ENCODE measurements at regions not wholly inside any gene's neighbourhood (a gene's known extent, or its start where the extent isn't known, plus 50 kb on each side); places are given as distances from the start of the nearest gene placed in this dataset.

GRCh38 chr3:72261566-72262564 lies 476.9 kb upstream of the PROK2 start:
- Histone ChIP-seq H3K4me3 (ENCODE audit: low read length) (no peak overlapping the region), H3K4me1 (ENCODE audit: control insufficient read depth, insufficient read depth, low read length) (peaks cover 17% of the 10 kb centered on the region), H3K9me3 (replicated peaks; ENCODE audit: control insufficient read depth, low read depth, low read length) (peaks cover 2% of the 10 kb centered on the region), H3K27me3 (ENCODE audit: control insufficient read depth, insufficient read depth, low read length) (peaks cover 24% of the 10 kb centered on the region), H3K27ac (ENCODE audit: low read length) (no peak overlapping the region), H3K36me3 (ENCODE audit: control insufficient read depth, insufficient read depth, low read length) (no peaks in the 10 kb centered on the region)
- DNase-seq: no peak
- WGBS (ENCODE audit: insufficient coverage): 68% methylated on average over 3 of the region's 8 CpGs

GRCh38 chr3:72260588-72260910 lies 475.6 kb upstream of the PROK2 start:
- H3K9me3 ChIP-seq (replicated peaks; ENCODE audit: control insufficient read depth, low read depth, low read length): peaks cover 2% of the 10 kb centered on the region
- no peak overlapping the region for H3K4me3 ChIP-seq (ENCODE audit: low read length)
- no peak for DNase-seq
- H3K4me1 ChIP-seq (ENCODE audit: control insufficient read depth, insufficient read depth, low read length): peaks cover 30% of the 10 kb centered on the region
- 73% methylated on average over 4 of the region's 5 CpGs for WGBS (ENCODE audit: insufficient coverage)
- H3K27me3 ChIP-seq (ENCODE audit: control insufficient read depth, insufficient read depth, low read length): peaks cover 24% of the 10 kb centered on the region
- no peak overlapping the region for H3K27ac ChIP-seq (ENCODE audit: low read length)
- H3K36me3 ChIP-seq (ENCODE audit: control insufficient read depth, insufficient read depth, low read length): no peaks in the 10 kb centered on the region

GRCh38 chr3:72259755-72260587 lies 475.0 kb upstream of the PROK2 start:
- Histone ChIP-seq H3K27ac (ENCODE audit: low read length) (no peak overlapping the region), H3K4me3 (ENCODE audit: low read length) (no peak overlapping the region), H3K36me3 (ENCODE audit: control insufficient read depth, insufficient read depth, low read length) (no peaks in the 10 kb centered on the region), H3K9me3 (replicated peaks; ENCODE audit: control insufficient read depth, low read depth, low read length) (peaks cover 2% of the 10 kb centered on the region), H3K4me1 (ENCODE audit: control insufficient read depth, insufficient read depth, low read length) (peaks cover 35% of the 10 kb centered on the region), H3K27me3 (ENCODE audit: control insufficient read depth, insufficient read depth, low read length) (peaks cover 22% of the 10 kb centered on the region)
- no peak for DNase-seq
- no CpG with 5 or more reads among the region's 7 CpGs for WGBS (ENCODE audit: insufficient coverage)

GRCh38 chr3:72258361-72259141 lies 473.6 kb upstream of the PROK2 start:
- H3K4me3 ChIP-seq (ENCODE audit: low read length): no peak overlapping the region
- DNase-seq: no peak
- peaks cover 38% of the 10 kb centered on the region for H3K4me1 ChIP-seq (ENCODE audit: control insufficient read depth, insufficient read depth, low read length)
- H3K27ac ChIP-seq (ENCODE audit: low read length): no peak overlapping the region
- H3K36me3 ChIP-seq (ENCODE audit: control insufficient read depth, insufficient read depth, low read length): no peaks in the 10 kb centered on the region
- WGBS (ENCODE audit: insufficient coverage): 48% methylated on average over 6 of the region's 17 CpGs
- H3K27me3 ChIP-seq (ENCODE audit: control insufficient read depth, insufficient read depth, low read length): peaks cover 21% of the 10 kb centered on the region
- H3K9me3 ChIP-seq (replicated peaks; ENCODE audit: control insufficient read depth, low read depth, low read length): peaks cover 2% of the 10 kb centered on the region

- no peak for DNase-seq
- 100% methylated on average over 1 of the region's 2 CpGs for WGBS (ENCODE audit: insufficient coverage)
These were observed 472.8 kb upstream of the PROK2 start for GRCh38 chr3:72257738-72258137.

GRCh38 chr3:72257203-72257602 lies 472.3 kb upstream of the PROK2 start:
- Histone ChIP-seq H3K4me3 (ENCODE audit: low read length) (no peak overlapping the region), H3K27ac (ENCODE audit: low read length) (no peak overlapping the region), H3K9me3 (replicated peaks; ENCODE audit: control insufficient read depth, low read depth, low read length) (peaks cover 2% of the 10 kb centered on the region), H3K27me3 (ENCODE audit: control insufficient read depth, insufficient read depth, low read length) (peaks cover 21% of the 10 kb centered on the region), H3K36me3 (ENCODE audit: control insufficient read depth, insufficient read depth, low read length) (no peaks in the 10 kb centered on the region), H3K4me1 (ENCODE audit: control insufficient read depth, insufficient read depth, low read length) (peaks cover 36% of the 10 kb centered on the region)
- DNase-seq: peak; percentile 53
- no CpG with 5 or more reads among the region's 4 CpGs for WGBS (ENCODE audit: insufficient coverage)

More at GRCh38 chr3:72257738-72258137, 472.8 kb upstream of the PROK2 start:
- Histone ChIP-seq H3K4me1 (ENCODE audit: control insufficient read depth, insufficient read depth, low read length) (peaks cover 38% of the 10 kb centered on the region), H3K4me3 (ENCODE audit: low read length) (no peak overlapping the region), H3K27me3 (ENCODE audit: control insufficient read depth, insufficient read depth, low read length) (peaks cover 20% of the 10 kb centered on the region), H3K9me3 (replicated peaks; ENCODE audit: control insufficient read depth, low read depth, low read length) (peaks cover 2% of the 10 kb centered on the region), H3K27ac (ENCODE audit: low read length) (no peak overlapping the region), H3K36me3 (ENCODE audit: control insufficient read depth, insufficient read depth, low read length) (no peaks in the 10 kb centered on the region)

- Histone ChIP-seq H3K4me1 (ENCODE audit: control insufficient read depth, insufficient read depth, low read length) (peaks cover 36% of the 10 kb centered on the region), H3K36me3 (ENCODE audit: control insufficient read depth, insufficient read depth, low read length) (no peaks in the 10 kb centered on the region), H3K27me3 (ENCODE audit: control insufficient read depth, insufficient read depth, low read length) (peaks cover 23% of the 10 kb centered on the region), H3K4me3 (ENCODE audit: low read length) (no peak overlapping the region), H3K27ac (ENCODE audit: low read length) (no peak overlapping the region), H3K9me3 (replicated peaks; ENCODE audit: control insufficient read depth, low read depth, low read length) (peaks cover 2% of the 10 kb centered on the region)
- 72% methylated on average over 4 of the region's 6 CpGs for WGBS (ENCODE audit: insufficient coverage)
- DNase-seq: no peak
These were observed 471.8 kb upstream of the PROK2 start for GRCh38 chr3:72256716-72257115.

GRCh38 chr3:72255791-72256559 lies 471.0 kb upstream of the PROK2 start:
- H3K36me3 ChIP-seq (ENCODE audit: control insufficient read depth, insufficient read depth, low read length): no peaks in the 10 kb centered on the region
- DNase-seq: no peak
- peaks cover 2% of the 10 kb centered on the region for H3K9me3 ChIP-seq (replicated peaks; ENCODE audit: control insufficient read depth, low read depth, low read length)
- peaks cover 24% of the 10 kb centered on the region for H3K27me3 ChIP-seq (ENCODE audit: control insufficient read depth, insufficient read depth, low read length)
- H3K4me3 ChIP-seq (ENCODE audit: low read length): no peak overlapping the region
- 41% methylated on average over 9 of the region's 14 CpGs for WGBS (ENCODE audit: insufficient coverage)
- H3K4me1 ChIP-seq (ENCODE audit: control insufficient read depth, insufficient read depth, low read length): peaks cover 36% of the 10 kb centered on the region
- no peak overlapping the region for H3K27ac ChIP-seq (ENCODE audit: low read length)

- peak; percentile 81 for DNase-seq
- Histone ChIP-seq H3K36me3 (ENCODE audit: control insufficient read depth, insufficient read depth, low read length) (no peaks in the 10 kb centered on the region), H3K4me1 (ENCODE audit: control insufficient read depth, insufficient read depth, low read length) (peaks cover 36% of the 10 kb centered on the region), H3K9me3 (replicated peaks; ENCODE audit: control insufficient read depth, low read depth, low read length) (peaks cover 2% of the 10 kb centered on the region), H3K27me3 (ENCODE audit: control insufficient read depth, insufficient read depth, low read length) (peaks cover 21% of the 10 kb centered on the region), H3K4me3 (ENCODE audit: low read length) (no peak overlapping the region), H3K27ac (ENCODE audit: low read length) (no peak overlapping the region)
- no CpG with 5 or more reads among the region's 2 CpGs for WGBS (ENCODE audit: insufficient coverage)
These were observed 470.2 kb upstream of the PROK2 start for GRCh38 chr3:72255191-72255590.

All from muscle of leg (tissue), 3 donors.